NCI-H187 (cell line): ENCODE measurements at regions not wholly inside any gene's neighbourhood (a gene's known extent, or its start where the extent isn't known, plus 50 kb on each side); places are given as distances from the start of the nearest gene placed in this dataset.

Source experiments
- DNase-seq, 2 experiments: peaks; one replicate each; lab custom pipeline; 2025; lab: John Stamatoyannopoulos, UW

DNA sequence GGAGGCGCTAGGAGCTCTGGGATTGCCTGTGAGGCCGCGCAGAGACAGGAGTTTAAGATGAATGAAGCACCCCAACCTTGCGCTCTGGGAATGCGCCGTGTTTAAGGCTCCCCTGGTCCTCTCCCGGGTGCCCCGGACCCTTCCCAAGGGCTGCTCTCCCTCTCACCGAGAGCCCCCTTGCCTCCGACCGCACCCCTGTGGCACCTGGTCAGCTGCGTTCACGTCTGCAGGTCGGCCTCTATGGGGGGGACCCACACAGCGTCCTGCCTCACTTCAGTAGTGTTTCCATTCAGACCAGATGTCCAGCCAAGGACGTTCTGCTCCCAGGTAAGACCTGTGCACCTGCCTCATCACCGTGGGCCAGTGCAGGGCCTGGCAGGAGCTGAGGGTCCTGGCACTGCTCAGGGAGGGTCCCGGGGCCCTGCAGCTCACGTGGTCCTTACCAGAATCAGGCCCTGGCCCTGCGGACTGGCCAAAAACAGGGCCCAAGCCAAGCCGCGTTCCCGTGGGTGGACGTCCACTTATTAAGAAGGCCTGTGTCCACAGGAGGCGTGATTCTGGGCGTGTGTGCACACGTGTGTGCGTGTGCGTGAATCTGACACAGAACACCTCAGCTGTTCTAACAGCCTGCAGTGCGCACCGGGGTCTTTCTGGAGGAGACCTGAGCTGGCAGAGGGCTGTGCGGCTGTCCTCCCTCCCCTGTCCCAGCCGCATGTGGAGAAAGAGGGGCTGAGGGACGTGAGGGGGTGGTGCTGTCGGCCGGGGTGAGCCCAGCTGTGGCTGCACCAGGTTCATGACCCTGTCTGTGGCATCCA lies 79.9 kb upstream of the BHLHE23 start:
- no peak for DNase-seq

DNA sequence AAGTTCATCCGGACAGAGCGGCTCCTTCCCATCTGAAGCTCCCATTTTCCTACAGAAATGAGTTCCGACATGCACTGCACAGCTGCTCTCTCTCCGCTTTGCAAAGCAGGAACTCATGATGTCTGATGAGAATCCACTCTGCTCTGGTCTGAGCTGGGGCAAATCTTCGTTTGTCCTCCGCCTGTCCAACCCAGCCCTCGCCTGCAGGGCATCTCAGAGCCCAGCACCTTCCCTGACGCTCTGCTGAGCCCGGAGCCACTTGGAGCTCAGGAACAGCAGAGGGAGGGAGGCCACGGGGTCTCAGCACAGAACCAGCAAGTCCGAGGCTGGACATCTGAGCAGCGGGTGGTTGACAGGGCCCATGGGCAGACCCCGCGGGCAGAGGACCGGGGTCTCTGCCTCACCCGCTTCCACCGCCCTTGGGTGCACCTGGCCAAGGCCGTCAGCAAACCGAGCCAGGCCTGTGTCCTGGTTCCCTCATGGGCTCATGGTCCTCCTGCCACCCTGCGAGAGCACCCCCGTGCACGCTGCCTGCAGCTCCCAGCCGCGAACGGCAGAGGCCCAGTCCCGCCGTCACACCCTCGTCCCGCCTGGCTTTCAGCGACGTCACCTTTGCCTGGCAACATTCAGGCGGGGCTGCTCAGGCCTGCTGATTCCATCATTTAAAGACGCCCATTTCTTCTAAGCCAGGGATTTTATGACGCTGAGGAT lies 78.5 kb upstream of the BHLHE23 start:
- DNase-seq, result no peak

DNA sequence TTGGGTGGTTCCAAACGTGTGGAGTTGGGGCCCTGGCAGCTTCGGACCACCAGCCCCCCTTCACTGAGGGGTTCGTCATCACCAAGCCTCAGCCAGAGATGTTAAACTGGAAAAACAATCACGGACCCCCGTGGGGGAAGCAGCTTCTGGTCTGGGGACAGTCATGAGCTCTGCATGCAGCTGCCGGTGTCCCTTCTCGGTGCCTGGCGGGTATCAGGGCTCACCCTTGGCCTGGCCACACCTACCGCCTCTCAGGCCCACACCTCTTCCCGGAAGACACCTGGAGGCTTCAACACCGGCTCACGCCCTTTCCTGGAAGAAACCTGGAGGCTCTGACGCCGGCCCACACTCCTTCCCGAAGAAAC lies 77.8 kb upstream of the BHLHE23 start:
- no peak for DNase-seq

DNA sequence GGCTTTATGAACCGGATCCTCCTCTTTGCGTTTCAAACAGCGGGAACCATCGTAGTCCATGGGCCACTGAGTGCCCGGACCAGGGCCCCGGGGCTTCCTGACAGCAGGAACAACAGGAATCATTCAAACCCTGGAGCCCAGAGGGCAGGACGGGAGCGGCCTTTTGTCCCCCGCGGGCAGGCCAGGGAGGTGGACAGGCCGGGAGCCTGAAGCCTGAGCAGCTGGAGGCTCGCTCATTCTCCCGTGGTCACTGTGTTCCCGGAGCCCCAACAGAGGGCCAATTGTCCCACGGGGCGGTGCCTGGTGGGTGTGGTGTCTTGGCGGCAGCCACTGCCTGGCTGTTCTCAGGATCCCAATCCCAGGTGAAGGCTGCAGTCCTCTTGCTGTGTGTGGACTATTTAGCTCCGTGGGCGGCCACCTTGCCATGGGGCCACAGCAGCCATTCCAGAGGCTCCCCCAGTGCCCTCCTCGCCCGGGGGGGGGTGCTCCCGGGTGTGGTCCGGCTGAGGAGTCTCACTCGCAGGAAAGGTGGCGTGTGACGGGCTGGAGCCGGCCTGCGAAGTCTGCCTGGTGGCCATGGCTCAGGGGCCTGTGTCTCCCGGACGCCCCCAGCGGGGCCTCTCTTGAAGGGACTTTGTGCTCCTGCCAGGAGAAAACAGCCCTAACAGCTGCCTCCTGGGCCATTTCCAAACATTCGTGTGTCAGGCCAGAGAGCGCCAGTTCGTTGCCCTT lies 77.2 kb upstream of the BHLHE23 start:
- DNase-seq, result no peak

DNA sequence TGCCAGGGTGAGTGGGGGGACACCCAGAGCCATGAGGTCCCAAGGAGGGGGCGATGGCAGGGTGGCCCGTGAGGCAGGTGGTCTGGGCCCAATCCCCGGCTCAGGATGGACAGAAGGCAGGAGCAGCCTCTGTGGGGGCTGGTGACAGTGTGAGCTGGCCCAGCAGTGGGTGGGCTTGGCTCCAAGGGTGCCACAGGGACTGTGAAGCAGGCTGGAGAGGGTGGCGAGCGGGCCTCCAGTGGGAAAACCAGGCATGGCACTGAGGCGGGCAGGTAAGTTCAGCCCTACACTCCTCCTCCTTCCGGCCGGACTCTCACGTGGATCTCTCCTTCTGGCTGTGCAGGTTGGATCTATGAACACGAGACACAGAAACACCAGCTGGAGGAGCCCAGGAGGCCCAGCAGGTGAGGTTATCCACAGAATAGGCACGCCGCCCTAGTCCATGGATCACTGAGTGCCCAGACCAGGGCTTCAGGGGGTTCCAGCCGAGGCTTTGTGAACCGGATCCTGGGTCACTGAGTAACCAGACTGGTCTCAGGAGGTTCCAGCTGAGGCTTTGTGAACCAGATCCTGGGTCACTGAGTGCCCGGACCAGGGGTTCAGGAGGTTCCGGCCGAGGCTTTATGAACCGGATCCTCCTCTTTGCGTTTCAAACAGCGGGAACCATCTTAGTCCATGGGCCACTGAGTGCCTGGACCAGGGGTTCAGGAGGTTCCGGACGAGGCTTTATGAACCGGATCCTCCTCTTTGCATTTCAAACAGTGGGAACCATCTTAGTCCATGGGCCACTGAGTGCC lies 76.4 kb upstream of the BHLHE23 start:
- DNase-seq, result no peak

DNA sequence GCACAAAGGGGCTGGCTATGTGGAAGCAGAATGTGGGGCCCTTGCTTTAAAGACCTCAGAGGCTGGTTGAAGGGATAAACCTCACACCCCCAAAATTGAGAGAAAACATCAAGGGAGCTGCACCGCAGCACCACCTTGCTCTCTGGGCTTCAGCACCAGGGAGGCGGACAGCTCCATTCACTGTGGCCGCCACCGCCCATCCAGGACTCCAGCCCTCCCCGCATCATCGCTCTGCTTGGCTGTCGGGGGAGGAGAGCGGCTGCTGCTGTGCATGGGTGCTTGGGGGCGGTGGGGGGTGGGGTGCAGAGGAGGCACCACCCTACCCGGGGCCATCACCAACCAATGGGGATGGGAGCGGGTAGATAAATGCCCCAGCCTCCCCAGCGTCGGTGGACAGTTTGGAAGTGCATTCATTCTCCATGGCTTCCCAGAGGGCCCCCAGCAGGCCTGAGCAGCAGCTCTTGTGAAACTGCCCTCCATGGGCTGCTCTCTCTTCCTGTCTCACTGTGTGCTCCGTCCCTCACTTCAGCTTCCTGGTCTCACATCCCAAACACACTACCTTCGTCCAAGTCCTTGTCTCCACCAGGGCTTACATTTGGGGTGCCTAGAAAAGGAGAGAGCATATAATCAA lies 75.7 kb upstream of the BHLHE23 start:
- DNase-seq, result no peak

DNA sequence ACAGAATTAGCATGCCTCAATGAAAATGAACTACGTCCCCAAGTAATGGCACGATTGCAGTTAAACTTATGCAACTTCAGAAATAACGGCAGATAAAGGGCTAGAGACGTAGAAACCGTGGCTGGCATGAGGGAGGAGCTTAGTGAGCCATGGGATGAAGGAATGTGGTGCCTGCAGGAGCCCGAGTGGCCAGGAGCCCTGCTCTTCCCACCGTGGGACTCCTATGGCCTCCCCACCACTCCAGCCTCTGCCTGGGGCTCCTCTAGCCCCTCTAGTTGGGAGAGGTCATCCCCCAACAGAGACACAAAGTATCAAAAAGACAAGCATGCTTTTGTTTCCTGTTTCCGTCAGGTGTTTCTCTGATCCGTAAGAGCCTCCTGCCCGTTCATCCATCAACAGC lies 75.1 kb upstream of the BHLHE23 start:
- no peak for DNase-seq

DNA sequence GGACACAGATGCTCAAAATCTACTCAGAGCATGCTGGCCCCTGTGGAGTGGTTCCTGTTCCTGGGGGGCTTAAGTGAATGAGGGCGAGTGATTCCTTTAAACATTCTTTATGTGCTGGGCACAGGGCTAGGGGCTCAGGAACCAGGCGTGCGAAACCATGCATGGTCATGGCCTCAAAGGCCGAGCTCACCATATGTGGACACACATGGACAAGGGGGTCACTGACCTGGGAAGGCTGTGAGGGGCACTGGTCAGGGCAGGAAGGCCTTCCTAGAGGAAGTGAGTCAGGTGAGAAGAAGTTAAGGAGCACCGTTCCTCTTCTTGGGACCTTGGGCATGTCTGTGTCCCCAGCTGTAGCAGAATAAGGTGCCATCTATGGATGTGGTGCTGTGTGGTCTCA lies 74.6 kb upstream of the BHLHE23 start:
- no peak for DNase-seq

DNA sequence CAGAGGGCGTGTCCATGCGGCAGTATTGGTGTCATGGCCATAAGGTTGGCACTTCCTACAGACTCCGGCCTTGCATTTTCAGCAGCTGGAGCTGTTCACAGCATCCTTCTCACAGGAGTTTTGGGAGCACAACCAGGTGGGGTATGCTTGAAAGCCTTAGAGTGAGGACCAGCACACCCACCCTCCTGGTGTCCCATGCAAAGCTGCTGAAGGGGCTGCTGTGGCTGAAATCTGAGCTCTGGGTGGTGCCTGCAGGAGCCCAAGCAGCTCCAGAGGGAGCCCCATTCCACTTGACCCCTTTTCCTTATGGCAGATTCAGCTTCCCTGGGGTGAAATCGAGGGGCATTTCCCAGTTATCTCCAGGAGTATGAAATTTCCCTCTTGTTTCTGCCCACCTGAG lies 74.0 kb upstream of the BHLHE23 start:
- DNase-seq, result no peak

DNA sequence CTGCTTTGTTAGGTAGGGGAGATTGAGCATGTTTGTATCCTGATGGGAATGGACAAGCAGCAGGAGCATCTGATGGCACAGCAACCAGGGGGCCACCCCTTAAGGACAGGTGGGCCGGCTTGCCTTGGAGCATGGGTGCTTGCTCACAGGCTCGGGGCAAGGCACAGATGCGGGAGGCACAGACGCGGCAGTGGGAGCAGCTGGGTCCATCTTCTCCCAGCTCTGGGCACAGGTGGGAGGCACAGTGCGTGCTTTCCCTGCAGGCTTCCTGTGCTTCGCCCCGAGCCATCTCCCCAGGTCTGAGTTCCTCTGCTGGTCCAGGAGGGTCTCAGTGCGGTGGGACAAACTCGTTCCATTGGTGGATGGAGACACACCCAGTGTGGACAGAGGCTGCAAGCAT lies 73.6 kb upstream of the BHLHE23 start:
- no peak for DNase-seq

DNA sequence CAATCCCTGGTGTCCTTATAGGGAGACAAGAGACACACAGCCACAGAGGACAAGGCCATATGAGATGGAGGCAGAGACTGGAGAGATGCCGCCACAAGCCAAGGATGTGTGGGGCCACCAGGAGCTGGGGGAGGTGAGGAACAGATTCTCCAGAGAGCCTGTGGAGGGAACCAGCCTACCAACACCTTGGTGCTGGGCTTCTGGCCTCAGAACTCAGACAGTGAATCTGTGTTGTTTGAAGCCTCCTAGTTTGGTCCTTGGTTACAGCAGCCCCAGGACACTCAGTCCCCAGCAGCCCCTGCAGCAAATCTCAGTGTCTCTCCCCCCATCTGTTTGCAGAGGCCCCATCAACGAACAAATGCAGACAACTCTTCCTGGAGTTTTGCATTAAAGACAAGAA lies 73.2 kb upstream of the BHLHE23 start:
- DNase-seq, result no peak

DNA sequence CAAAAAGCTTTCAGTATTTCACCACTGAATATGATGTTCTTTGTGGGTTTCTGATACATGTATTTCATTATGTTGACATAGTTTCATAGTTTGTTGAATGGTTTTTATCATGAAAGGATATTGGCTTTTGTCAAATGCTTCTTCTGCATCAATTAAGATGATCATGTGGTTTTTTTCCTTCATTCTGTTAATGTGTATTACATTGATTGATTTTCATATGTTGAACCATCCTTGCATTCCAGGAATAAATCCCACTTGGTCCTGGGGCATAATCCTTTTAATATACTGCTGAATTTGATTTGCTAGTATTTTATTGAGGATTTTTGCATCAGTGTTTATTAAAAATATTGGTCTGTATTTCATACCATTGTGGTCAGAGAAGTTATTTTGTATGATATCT lies 70.9 kb upstream of the BHLHE23 start:
- DNase-seq, result no peak

DNA sequence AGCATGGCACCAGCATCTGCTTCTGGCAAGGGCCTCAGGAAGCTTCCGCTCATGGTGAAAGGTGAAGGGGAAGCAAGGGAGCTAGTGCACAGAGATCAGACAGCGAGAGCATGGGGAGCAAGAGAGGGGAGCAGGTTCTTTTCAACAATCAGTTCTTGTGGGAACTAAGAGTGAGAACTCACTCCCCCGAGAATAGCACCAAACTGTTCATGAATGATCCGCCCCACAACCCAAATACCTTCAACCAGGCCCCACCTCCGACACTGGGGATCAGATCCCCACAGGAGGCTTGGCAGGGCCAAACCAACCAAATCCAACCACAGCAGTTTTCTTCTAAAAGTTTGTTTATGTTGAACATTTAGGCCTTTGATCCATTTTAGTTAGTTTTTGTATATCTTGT lies 69.7 kb upstream of the BHLHE23 start:
- DNase-seq, result no peak

DNA sequence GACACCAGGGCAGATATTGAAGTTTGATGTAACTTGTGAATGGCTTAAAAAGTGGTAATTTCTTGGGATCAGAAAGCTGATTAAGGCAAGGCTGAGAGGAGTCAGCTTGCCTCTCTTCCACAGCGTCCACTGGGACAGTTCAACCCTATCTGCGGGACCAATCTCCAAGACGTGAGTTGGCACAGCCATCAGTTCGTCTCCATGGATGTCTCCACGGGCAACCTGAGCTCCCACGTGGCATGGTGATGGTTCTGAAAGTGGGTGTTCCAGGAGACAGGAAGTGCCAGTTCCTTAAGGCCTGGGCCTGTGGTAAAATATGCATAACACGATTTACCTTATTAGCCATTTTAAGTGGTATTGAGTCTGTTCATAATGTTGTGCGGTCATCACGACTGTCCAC lies 67.9 kb upstream of the BHLHE23 start:
- no peak for DNase-seq

DNA sequence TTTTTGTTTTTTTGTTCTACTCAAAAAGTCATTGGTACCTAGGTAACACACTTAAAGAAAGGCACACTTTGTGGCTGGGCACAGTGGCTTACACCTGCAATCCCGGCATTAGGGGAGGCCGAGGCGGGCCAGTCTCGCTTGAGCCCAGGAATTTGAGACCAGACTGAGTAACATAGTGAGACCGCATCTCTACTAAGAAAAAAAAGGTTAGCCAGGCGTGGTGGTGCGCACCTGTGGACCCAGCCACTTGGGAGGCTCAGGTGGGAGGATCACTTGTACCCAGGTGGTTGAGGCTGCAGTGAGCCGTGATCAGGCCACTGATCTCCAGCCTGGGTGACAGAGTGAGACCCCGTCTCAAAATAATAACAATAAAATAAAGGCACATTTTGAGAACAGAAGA lies 67.4 kb upstream of the BHLHE23 start:
- DNase-seq, result no peak

DNA sequence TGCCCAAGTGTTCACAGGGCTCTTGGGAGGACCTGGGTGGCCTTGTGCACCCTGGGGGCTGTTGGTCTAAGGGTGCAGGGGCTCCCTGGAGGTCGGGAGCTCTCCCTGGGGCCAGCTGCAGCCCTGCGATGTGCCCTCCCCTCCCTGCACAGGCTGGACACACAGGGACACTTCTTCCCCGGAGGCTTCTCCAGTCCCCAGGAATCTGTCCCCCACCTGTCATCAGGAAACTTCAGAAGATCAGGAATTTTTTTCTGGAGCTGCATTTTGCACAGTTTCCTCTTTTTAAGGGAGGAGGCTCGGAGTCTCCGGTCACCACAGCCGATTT lies 66.9 kb upstream of the BHLHE23 start:
- DNase-seq, result no peak

DNA sequence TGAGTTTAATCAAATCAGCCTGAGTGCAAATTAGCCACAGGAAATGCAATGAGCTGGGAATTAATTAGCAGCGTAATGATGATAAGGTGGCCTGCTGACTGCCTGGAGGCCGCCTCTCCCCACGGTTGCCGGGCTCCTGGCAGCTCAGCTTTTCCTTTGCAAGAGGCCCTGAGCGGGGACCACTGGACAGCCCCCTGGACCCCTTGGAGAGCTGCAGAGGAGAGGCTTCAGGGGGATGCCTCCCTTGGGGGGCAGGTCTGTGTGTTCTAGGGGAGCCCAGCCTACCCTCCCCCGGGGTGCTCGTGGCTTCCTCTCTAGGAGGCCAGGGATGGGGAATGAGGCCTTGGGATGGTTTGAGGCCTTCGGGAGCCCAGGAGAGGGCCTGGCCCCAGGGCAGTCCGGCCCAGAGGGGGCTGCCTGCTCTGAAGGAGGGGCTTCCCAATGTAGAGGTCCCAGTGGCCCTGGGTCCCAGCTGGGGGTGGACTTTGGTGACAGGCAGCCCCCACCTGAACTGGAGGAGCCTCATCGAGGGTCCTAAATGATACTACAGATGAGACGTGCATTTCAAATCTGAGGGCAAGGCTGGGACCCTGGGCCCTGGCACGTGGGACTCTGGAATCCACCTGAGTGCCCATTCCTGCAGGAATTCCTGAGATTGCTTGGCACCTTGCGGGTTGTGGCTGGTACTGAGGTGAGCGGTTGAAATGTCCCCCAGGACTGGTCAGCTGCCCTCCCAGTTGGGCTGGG lies 66.4 kb upstream of the BHLHE23 start:
- no peak for DNase-seq

DNA sequence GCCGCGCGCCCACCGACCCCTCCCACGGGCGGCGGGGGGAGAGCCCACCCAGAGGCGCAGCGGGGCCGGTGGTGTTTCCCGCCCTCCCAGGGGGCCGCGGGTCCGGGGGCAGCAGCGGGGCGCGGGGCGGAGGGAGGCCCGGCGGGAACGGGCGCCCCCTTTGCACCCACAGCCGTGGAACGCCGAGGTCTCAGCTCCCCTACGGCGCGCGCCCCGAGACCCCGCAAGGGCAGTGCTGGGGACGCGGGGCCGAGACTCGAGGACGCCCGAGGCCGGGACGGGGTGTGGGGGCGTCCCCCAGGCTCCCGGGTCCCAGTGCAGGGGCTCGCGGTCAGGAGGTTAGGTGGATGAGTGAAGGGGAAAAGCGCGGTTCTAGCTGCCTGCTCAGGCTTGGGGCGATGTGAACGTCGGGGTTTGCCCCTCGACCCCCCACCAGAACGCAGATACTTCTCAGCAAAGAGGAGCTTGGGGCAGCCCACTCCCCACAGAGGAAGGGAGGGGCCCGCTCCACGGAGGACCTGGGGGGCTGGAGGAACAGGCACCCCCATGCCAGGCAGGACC lies 65.5 kb upstream of the BHLHE23 start:
- DNase-seq, result no peak

DNA sequence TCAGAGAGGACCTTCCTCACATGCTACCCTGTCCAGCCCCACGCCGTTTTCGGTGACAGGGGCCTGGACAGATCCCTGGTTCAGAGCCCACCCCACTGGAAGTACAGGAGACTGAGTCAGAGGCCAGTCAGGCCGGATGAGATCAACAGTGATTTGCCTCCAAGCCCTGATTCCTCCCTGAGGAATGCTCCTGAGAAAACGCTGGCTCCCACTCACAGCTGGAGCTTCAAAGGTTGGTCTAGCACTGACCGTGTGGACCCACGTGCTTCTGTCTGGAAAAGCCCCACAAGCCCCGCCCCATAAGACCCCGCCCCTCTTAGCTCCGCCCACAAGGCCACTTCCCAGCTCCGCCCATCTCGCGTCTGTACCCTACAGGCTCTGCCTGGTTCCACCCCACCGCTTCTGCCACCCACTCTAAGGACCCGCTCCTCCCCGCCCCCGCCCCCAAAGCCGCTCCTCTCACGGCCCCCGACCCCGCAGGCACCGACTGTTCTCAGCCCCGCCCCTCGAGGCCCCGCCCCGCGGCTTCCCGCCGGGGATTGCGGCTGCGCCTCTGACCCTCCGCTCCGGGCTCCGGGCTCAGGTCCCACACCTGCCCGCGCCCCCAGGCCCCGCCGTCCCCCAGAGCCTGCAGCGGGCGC lies 64.9 kb upstream of the BHLHE23 start:
- no peak for DNase-seq

DNA sequence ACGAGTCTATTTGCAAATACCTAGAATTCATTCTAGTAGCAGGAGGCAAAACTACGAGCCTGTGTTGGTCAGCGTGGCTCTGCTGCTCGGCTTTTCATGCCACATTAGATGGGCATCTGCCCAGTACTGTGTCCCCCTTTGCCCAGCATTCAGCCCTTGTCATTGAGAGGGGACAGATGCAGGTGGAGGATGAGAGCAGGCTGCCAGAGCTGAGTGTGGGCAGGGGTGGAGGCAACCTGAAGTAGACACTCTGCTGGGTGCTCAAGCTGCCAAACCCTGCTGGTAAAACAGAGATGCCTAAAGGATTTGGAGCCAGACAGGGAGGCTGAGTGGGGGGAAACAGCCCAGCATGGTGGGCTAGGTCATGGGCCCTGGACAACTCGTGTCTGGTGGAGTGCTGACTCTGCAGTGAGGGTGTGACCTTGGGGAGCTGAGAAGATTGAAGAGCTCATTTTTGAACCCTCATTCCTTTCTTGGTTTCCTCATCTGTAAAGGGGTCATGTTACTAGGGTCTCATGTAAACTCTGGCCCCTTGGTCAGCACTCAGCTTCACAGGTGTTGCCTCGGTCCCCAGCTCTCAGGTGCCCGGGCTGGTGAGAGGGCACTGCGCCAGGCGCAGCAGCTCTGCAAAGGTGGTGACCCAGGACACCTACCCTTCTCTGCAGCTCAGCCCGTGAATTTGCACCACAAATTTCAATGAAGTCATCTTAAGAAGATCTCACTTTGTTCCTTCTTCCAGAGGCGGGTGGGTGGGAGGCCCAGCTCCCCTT lies 64.2 kb upstream of the BHLHE23 start:
- no peak for DNase-seq
